Activated CD8-positive, alpha-beta memory T cell treated with anti-CD3 and anti-CD28 coated beads, Interleukin-2, amount 50 U/mL, for 24 hours (primary cell): ENCODE measurements at regions not wholly inside any gene's neighbourhood (a gene's known extent, or its start where the extent isn't known, plus 50 kb on each side); places are given as distances from the start of the nearest gene placed in this dataset.
A peak's percentile ranks its signal among the peaks of the same experiment; 100 is the strongest.

Source experiments
- DNase-seq: peaks from one replicate; pipeline ENCODE4 v3.0.0-alpha.2; 2020; ENCODE audit errors: extremely low read depth

DNA sequence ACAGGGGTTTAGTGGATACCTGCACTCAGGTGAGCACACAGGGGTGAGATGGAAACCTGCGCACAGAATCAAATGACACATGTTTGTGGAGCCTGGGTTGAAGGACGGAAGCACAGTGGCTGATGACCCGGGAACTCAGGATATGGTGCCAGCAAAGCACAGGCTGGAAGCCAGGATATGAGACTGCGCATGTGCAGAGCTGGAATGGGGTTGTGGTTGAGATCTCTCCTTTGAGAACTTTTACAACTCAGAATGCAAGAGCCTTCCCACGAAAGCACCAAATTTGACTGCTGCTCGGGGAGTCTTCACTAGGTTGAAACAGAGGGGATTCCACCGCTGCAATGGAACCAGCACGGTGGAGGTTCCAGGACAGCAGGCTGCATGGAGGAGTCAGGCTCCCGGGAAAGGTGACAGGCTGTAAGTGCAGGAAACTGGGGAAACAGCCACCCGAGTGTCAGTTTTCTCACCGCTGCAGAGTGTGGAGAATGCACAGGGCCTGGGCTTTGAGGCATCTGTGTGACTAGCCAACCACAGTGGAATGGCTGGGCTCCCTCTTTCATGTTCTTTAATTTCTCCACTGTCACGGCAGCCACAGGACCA, 133.4 kb upstream of the TCERG1L start:
- no peak for DNase-seq

DNA sequence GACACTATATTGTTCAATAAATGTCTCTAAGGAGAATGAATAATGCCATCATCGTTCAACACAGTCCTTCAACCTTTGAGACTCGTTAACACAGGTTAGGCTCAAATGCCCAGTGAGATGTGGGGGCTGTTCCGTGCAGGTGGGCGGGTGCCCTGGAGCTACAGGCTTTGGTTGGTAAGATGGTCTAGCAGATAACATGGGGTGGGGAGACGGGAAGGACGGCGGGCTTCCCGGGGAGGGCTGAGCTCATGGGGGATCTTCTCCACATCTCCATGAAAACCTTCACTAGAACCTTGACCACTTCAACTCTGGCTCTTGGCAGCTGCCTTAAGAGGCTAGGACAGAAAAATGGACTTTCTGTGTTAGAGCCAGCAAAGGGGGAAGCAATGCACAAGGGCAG, 134.1 kb upstream of the TCERG1L start:
- DNase-seq, result no peak

DNA sequence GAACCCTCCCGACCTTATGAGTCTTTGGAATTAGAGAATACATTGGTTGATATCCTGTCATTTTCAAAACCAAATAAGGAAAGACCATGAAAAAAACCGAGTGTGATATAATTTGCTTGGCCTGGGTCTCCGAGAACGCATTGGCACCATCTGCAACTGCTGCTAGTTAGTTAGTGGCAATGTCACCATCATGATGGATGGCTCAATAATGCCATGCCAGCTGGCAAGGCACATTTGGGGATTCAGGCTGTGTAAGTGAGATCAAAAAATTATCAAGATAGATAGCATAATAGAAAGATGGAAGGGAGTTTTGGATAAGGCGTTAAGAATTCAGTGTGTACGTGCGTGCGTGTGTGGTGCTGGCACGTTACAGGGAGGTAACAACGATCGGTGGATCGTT, 134.7 kb upstream of the TCERG1L start:
- DNase-seq, result no peak

DNA sequence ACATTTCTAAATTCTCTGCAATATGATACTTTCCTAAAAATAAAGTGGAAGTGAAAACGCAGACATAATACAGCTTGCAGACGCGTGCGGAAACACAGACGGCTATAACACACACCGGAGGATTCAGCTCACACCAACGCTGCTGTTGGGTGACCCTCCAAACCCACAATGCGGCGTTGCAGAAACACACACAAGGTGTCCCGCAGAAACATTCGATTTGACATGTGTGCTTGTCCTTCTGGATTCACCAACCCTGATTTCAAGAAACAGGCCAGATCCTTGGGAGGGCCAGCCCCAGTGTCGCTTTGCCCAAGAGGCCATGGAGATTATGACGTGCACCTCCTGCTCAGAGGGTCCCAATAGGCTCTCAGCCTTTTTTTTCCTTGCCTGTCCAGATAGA, 136.7 kb upstream of the TCERG1L start:
- no peak for DNase-seq

DNA sequence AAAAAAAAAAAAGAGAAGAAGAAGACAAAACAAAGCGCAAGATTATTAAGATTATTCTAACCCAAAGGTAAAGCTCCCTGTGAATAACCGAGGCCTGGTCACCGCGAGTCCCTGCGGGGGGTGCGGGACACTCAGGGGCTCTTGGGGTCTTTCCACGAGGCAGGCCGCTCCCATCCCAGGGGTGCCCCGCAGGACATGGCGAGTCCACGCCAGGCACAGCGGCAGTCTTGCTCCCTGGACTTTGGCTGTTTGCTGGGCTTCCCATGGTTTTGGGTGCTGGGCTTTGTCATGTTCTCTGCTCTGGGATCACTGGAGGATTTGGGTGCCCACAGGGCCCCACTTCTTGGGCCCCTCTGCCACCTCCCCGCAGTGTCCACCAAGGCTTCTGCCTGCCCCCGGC, 137.4 kb upstream of the TCERG1L start:
- DNase-seq, result no peak

DNA sequence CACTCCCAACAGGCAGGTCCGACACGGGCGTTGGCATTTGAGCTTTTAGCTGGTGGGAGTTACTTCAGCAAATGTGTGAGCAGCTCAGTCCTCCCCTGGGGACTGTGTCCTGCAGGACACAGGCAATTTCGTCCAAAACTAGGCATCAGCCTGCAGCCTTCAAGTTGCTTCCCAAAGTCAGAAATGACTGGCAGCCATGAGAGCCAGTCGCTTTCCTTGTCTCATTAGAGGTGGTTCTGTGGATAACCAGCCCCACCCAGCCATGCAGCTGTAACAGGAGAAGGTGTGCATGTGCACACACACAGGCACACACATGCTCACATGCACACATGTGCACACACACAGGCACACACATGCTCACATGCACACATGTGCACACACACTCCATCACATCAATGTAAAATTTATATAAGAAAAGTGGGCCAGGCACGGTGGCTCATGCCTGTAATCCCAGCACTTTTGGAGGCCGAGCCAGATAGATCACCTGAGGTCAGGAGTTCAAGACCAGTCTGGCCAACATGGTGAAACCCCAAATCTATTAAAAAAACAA, 138.8 kb upstream of the TCERG1L start:
- no peak for DNase-seq

DNA sequence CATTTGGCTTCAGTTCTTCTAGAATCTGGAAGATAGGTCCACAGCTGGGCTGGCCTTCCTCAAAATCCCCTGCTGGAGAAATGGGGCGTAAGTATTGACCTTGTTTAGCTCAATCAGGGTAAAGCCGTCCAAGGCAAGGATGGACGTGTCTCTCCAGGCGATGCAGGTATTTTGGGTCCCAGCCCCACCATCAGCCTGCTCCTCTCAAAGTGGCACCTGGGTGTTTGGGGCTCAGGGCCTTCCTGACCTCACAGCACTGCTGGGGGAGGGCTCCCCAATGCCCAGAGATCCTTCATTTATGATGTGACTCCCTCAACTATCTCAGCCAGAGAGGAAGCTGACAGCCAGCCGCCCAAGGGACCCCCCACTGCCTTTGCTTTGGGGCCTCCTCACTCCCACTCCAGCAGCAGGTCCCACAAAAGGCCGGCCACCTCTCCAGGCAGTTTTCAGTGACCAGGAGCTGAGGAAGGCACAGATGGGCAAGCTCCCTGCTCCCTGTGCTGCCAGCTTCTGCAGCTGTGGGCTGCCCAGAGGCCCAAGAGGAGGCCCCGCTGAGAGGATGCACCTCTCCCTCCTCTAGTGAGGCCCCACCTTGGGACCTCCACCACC, 140.0 kb upstream of the TCERG1L start:
- no peak for DNase-seq

DNA sequence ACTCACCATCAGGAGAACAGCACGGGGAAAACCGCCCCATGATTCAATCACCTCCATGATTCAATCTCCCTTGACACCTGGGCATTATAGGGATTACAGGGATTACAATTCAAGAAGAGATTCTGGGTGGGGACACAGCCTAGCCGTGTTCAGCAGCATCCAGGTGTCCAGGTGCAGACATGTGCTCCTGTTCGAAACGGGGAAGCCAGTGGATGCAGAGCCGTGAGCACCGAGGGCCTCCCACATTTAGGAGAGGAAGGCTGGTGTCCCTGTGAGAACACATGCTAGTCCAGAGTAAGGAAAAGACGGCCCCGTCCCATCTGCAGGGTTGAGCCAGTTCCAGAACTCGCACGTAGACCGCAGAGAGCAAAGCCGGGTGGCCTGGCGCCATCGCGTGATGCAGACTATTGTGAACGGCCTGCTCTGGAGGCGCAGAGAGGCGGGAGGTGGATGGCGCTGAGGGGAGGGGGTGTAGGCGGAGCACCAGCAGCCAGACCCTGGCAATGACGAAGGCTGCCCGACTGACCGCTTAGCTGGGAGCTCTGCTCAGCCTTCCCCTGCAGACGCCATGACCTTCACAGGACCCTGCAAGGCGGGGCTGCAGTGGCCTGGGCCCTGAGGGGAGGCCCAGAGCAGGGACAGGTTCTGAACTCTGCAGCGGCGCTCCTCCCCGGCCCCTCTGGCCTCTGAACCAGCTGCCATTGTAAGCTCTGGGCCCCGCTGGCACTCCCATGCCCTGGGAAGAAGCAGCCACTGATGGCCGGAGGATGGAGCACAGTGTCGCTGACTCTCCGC, 141.6 kb upstream of the TCERG1L start:
- DNase-seq, result no peak

DNA sequence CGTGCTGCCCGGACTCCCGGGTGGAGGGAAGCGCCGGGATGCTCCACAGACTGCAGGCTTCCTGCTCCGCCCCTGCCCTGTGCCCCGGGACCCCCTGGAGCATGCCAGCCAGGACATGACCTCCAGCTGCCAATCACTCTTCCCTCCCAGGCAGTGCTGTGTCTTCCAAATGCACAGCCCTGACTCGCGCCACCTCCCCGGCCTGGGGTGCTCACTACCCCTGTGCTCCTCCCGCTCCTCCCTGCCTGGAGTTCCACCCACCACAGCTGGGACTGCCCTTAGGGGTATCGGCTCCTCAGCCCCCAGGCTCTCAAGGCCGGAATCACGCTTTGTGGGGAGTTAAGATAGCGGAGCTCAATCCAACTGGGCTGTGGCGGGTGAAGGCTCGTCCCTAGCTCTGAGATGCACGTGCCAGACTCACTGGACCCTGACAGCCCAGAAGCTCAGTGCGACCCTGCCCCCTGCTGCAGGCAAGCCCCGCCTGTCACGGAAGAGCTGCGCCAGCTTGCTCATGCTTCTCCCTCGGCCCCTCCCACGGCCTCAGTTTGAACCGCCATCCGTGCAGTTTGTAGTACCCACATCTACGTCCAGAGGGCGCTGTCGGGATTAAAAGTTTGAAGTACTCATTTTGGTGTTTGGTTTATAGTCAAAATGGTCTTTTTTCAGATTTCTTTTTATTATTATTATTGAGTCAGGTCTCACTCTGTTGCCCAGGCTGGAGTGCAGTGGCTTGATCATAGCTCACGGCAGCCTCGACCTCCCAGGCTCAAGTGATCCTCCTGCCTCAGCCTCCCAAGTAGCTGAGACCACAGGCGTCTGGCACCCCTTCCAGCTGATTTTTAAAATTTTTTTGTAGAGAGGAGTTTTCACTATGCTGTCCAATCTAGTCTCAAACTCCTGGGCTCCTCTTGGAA, 142.5 kb upstream of the TCERG1L start:
- DNase-seq, result peak; percentile 30

DNA sequence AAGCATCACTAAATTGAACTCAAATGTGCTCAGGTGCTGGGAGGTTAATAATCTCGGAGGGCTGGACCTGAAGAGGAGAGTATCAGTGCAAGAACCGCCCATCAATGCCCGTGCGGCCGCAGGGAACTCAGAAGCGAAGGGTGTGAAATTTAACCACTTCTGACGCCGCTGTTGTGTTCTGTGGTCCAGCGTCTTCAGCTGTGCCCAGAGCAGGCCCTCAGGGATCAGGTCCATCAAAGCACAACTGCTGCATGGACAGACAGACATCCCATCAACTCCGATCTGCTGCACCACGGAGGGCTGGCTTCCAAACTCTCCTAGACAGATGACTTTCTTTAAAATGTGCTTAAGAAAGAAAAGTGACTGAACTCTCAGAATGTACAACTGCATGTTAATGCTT, 144.9 kb upstream of the TCERG1L start:
- no peak for DNase-seq

DNA sequence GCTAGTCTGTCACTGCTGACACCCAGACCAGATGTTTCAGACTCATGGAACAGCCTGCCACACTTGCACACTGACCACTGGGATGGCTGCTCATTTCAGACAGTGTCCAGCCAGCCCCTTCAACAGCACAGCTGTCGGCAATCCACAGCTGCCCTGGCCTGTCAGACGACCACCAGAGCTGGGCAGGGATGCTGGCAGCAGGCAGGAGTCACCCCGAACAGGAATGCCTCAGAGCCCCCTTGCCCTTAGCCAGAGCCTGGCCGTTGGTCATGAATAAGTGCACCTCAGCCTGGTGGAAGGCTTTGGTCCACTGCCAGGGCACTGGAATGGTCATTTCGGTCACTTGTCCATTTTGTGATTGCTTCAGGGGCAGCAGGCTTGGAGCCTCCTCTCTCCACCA, 149.6 kb upstream of the TCERG1L start:
- no peak for DNase-seq

DNA sequence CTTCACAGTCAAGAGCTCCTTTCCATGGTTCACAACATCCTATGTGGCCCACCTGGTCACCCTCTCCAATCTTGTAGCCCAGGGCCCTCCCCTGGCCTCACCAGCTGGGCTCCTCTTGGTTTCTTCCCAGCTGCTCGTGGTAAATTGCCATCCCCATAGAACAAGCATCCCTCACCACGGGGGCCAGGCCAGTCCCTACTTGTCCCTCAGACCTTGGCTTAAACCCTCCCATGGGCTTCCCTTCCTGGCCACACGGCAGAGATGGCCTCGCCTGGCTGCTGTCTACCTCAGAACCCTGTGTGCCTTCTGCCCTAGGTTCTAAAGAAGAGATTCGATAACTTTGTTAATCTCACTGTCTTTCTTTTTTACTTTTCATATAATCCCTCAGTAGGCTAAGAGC, 153.3 kb upstream of the TCERG1L start:
- DNase-seq, result no peak

DNA sequence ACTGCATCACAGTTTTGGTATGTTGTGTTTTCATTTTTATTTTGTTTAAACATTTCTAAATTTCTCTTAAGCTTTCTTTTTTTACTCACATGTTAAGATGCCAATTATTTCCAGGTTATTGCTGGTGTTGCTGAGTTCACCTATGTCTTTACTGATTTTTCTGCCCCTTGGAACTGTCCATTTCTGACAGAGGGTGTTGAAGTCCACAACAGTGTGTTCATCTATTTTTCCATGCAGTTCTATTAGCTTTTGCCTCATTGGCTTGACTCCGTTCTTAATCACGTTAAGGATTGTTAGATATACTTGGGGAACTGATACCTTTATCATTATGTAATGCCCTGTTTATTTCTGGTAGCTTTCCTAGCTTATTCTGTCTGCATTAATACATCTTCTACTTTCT, 158.0 kb upstream of the TCERG1L start:
- no peak for DNase-seq

DNA sequence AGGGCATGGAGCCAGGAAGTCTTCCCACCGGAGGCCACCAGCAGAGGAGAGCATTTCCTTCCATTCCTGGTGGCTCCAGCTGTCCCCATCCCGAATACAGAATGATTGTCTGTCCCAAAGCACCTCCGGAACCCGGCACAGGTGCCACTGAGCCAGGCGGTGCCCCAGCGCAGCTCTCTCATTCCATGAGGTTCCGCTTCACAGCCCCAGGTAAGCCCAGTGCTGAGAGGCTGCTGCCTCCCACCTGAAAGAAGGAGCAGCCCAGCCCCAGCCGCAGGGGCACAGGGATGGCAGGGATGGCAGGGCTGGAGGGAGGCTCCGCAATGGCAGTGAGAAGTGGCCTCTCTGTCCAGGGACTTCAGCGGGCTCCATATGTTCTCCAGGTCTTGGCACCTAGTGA, 162.1 kb upstream of the TCERG1L start:
- DNase-seq, result no peak

DNA sequence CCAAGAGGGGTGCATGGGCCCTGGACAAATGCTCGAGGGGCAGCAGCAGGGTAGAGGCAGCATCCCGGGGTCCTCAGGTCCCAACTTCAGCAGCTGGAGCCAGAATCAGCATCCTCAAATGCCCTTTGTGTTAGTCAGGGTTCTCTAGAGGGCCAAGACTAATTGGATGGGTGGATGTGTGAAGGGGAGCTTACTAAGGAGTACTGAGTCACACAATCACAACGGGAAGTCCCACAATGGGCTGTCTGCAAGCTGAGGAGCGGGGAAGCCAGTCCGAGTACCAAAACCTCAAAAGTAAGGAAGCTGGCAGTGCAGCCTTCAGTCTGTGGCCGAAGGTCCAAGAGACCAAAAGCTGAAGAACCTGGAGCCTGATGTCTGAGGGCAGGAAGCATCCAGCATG, 162.9 kb upstream of the TCERG1L start:
- no peak for DNase-seq

DNA sequence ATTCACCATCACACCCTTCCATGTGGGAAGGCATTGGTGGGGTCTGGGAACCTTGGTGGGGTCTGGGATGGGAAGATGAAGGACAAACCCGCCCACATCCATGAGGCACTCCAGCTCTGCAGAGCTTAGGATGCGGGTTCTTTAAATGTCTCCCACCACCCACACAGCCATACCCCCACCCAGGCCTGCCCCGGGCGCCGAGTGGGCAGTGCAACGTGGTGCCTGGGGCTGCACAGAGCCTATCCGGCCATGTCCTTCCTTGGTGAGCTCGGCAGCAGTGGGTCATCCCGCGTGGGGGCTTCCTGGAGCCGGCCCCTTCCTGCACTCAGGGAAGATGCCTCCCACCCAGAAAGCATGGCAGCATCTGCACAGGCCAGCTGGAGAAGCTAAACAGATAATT, 163.5 kb upstream of the TCERG1L start:
- DNase-seq, result no peak

DNA sequence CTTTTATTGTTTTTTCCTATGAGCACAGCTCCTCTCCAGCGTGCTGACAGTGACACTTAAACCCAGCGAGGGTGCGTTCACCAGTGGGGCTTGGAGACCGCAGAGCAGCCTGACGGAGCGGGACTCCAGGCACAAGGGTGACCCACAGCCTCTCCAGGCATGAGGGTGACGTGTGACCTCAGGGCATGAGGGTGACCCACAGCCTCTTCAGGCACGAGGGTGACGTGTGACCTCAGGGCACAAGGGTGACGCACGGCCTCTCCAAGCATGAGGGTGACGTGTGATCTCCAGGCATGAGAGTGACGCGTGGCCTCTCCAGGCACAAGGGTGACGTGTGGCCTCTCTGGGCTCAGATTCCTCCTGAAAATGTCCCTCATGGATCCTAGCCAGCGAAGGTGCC, 164.3 kb upstream of the TCERG1L start:
- DNase-seq, result no peak

DNA sequence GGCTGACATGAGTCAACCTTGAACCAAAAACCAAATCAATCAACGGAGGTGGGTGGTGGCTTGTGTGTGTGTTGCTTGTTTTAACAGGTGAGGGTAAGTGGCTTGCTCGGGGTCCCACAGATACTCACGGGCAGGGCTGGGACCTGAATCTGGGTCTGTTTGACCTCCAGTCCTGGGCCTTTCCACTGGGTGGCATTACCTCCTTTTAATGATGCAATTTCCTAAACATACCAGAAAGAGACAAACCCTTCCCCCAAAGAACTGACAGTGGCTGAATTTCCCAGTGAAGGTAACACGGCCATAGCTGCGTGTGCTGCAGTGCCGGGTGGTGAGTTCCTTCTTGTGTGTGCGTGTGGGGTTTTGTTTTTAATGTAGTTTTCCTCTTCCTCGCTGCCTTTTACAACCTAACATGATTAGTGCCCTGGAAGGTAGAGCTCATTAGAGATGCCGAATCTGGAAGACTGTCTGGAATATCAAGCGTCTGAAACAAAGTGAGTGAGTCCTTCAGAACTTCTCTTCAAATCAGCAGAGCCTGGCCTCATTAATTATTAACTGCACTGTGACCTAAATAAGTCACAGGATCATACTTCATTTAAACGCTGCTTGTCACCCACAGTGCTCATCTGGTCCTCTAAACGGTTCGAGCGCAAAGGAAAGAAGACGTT, 166.1 kb upstream of the TCERG1L start:
- DNase-seq, result no peak

DNA sequence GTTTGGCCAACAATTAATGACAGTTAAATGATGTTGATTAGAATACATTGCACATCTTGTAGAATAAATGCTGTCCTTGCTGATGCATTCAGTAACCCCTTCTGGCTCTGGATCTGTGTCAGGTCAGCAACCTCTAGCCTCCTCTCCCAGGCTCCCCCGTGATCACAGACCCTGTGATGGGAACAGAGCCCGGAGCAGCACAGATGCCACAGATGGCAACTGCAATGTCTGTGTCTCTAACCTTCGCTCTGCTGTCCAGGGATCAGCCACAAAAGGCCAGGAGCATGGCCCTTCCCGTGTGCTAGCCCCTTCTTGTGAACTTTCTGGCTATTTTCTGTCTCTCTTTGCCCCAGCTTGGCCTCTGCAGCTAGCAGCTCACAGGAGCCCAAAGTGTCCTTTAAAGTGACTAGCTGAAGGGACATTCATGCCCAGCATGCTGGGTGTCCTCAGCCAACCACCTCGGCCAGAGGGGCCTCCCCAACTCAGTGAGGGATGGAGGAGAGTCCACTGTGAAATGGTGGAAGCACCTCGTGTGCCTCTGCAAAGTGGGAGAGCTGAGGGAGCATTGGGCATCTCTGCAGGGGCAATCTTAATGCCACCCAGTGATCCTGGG, 167.0 kb upstream of the TCERG1L start:
- DNase-seq, result no peak

DNA sequence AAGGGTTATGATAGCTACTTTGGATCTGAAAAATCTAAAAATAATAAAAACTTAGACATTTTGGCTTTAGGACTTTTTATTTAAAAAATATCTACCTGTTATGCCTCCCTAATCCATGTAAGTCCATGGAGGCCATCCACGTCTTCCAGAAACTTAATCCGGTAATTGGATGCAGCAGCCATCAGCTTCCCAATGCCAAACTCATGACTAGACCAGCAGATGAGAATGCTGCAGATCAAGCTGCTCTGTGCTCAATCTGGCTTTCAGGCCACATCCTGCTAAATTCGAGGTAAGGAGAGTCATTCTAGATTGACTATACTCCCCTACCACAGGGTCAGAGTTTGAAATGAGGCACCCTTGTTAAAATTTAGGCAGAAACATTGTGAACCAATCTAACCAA, 168.5 kb upstream of the TCERG1L start:
- no peak for DNase-seq

DNA sequence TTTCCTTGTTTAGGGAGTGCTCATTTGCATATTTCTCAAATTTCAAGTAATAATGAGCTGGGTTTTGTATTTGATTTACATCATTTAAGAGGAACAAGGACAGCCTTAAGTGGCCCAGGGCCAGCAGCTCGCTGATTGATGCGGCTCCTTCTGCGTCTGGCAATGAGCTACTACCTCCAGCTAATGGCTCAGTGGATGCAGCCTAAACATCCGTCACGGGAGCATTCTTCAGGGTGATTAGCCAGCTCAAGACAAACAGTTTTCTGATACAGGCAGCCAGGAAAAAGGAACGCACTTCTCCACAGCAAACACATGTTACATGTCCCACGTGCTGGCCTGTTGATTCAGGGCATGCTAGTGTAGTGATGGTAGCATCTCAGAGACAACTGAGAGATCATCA, 169.3 kb upstream of the TCERG1L start:
- DNase-seq, result no peak
